H1 (cell line): ENCODE measurements at regions not wholly inside any gene's neighbourhood (a gene's known extent, or its start where the extent isn't known, plus 50 kb on each side); places are given as distances from the start of the nearest gene placed in this dataset.

Experiments used
- CTCF ChIA-PET: fragments of 300-600 bp; sonication (Branson Sonifier 250); formaldehyde crosslinking; loops from one replicate; lab custom pipeline; 2021; ENCODE audit not compliant: partially characterized antibody; lab: Charles Lee
- POLR2A ChIA-PET: fragments of 300-600 bp; sonication (Branson Sonifier 250); formaldehyde crosslinking; loops from one replicate; lab custom pipeline; 2021; ENCODE audit warnings: inconsistent platforms; ENCODE audit not compliant: partially characterized antibody; lab: Charles Lee
- DNase-seq, 2 experiments: peaks; one replicate each; pipeline versions ENCODE4 v3.0.0 to v3.0.0-alpha.2; 2010 to 2022; ENCODE audit warnings: low spot score in 2 of 2, low read depth in 1 of 2, mixed read lengths in 1 of 2
- FAIRE-seq: peaks from 2 replicates; lab custom pipeline; 2011; peaks lifted over from hg19 to GRCh38; lab: Jason Lieb, UNC
- H2AFZ ChIP-seq: 2 replicates; pipeline ENCODE4 v1.8.1; 2012; ENCODE audit warnings: low read length, inconsistent platforms
- H2AK5ac ChIP-seq: 2 replicates; pipeline ENCODE4 v1.6.1; 2013; ENCODE audit warnings: low read depth, low read length
- H2BK120ac ChIP-seq: replicated peaks from 2 replicates; pipeline ENCODE3; 2013; ENCODE audit warnings: low read depth, low read length, inconsistent platforms
- H2BK12ac ChIP-seq: 2 replicates; pipeline ENCODE4 v1.6.1; 2013; ENCODE audit warnings: low read depth, low read length
- H2BK15ac ChIP-seq: 2 replicates; pipeline ENCODE4 v1.6.1; 2013; ENCODE audit warnings: low read length
- H2BK20ac ChIP-seq: 2 replicates; pipeline ENCODE4 v1.6.1; 2013; ENCODE audit warnings: low read length
- H2BK5ac ChIP-seq: 2 replicates; pipeline ENCODE4 v1.6.1; 2013; ENCODE audit warnings: low read depth, low read length
- H3K14ac ChIP-seq: 2 replicates; pipeline ENCODE4 v1.6.1; 2013; ENCODE audit warnings: inconsistent platforms; ENCODE audit not compliant: insufficient read length
- H3K18ac ChIP-seq: 2 replicates; pipeline ENCODE4 v1.6.1; 2013; ENCODE audit warnings: low read length; ENCODE audit errors: extremely low read depth
- H3K23ac ChIP-seq: 2 replicates; pipeline ENCODE4 v1.6.1; 2013; ENCODE audit warnings: inconsistent platforms; ENCODE audit not compliant: insufficient read length
- H3K23me2 ChIP-seq: 2 replicates; pipeline ENCODE4 v1.6.1; 2013; ENCODE audit warnings: low read depth, low read length
- H3K27ac ChIP-seq: 2 replicates; pipeline ENCODE4 v1.6.1; 2011; ENCODE audit warnings: low read depth, low read length, inconsistent platforms
- H3K27me3 ChIP-seq, 4 experiments: replicated peaks in 1 of 4; 1 replicate in 1 of 4; 2 replicates in 3 of 4; pipeline versions ENCODE4 v1.6.1 to v1.8.1; 2011 to 2013; ENCODE audit warnings: low read length in 3 of 4, mild to moderate bottlenecking in 3 of 4, inconsistent platforms in 2 of 4, mixed read lengths in 2 of 4, moderate library complexity in 1 of 4; ENCODE audit not compliant: control insufficient read depth in 3 of 4, insufficient read depth in 3 of 4; ENCODE audit errors: extremely low read depth in 1 of 4
- H3K36me3 ChIP-seq, 4 experiments: 2 replicates each; pipeline versions ENCODE4 v1.6.1 to v1.8.1; 2011 to 2013; ENCODE audit warnings: mild to moderate bottlenecking in 4 of 4, low read length in 3 of 4, moderate library complexity in 2 of 4, control low read depth in 1 of 4, inconsistent platforms in 1 of 4; ENCODE audit not compliant: insufficient read depth in 4 of 4, control insufficient read depth in 2 of 4
- H3K4ac ChIP-seq: replicated peaks from 2 replicates; pipeline ENCODE3; 2013; ENCODE audit warnings: low read length, low read depth, mixed read lengths, inconsistent platforms; ENCODE audit not compliant: insufficient read length
- H3K4me1 ChIP-seq, 4 experiments: replicated peaks in 1 of 4; 1 replicate in 1 of 4; 2 replicates in 3 of 4; pipeline versions ENCODE4 v1.6.1 to v1.8.1; 2011 to 2013; ENCODE audit warnings: low read length in 3 of 4, inconsistent platforms in 2 of 4, mixed read lengths in 1 of 4; ENCODE audit not compliant: insufficient read depth in 4 of 4, control insufficient read depth in 3 of 4
- H3K4me2 ChIP-seq, 2 experiments: 2 replicates each; pipeline versions ENCODE4 v1.6.1 to v1.8.1; 2011 to 2013; ENCODE audit warnings: low read depth in 2 of 2, low read length in 2 of 2, control low read depth in 1 of 2, inconsistent platforms in 1 of 2, mild to moderate bottlenecking in 1 of 2; ENCODE audit not compliant: insufficient read depth in 1 of 2
- H3K4me3 ChIP-seq, 4 experiments: fragments of 200-600, 300-600 bp in 1 of 4; sonication (generic), shearing (Covaris generic), sonication (Bioruptor Twin) in 1 of 4; 2 replicates each; pipeline versions ENCODE4 v1.5.1 to v1.8.1; 2011 to 2016; ENCODE audit warnings: low read length in 4 of 4, low read depth in 3 of 4, control low read depth in 2 of 4, inconsistent platforms in 2 of 4, mild to moderate bottlenecking in 2 of 4, mixed read lengths in 1 of 4, moderate library complexity in 1 of 4; ENCODE audit not compliant: insufficient read depth in 2 of 4; ENCODE audit errors: extremely low read depth in 1 of 4
- H3K56ac ChIP-seq: replicated peaks from 2 replicates; pipeline ENCODE3; 2013; ENCODE audit warnings: low read depth, mild to moderate bottlenecking, mixed read lengths, low read length, inconsistent platforms; ENCODE audit not compliant: insufficient read length
- H3K79me1 ChIP-seq: 2 replicates; pipeline ENCODE4 v1.6.1; 2013; ENCODE audit warnings: low read depth, low read length, control low read depth
- H3K79me2 ChIP-seq, 2 experiments: 2 replicates each; pipeline versions ENCODE4 v1.6.1 to v1.8.1; 2012 to 2013; ENCODE audit warnings: low read length in 2 of 2, mild to moderate bottlenecking in 2 of 2, inconsistent platforms in 1 of 2; ENCODE audit not compliant: insufficient read depth in 2 of 2, control insufficient read depth in 1 of 2
- H3K9ac ChIP-seq, 4 experiments: replicated peaks in 1 of 4; 1 replicate in 1 of 4; 2 replicates in 3 of 4; pipeline versions ENCODE4 v1.6.1 to v1.8.1; 2011 to 2013; ENCODE audit warnings: low read depth in 3 of 4, low read length in 3 of 4, control low read depth in 2 of 4, mild to moderate bottlenecking in 2 of 4, moderate library complexity in 2 of 4, inconsistent platforms in 1 of 4; ENCODE audit errors: extremely low read depth in 1 of 4
- H3K9me3 ChIP-seq, 2 experiments: 2 replicates each; pipeline versions ENCODE4 v1.6.1 to v1.8.1; 2012 to 2013; ENCODE audit warnings: mild to moderate bottlenecking in 2 of 2, moderate library complexity in 2 of 2, control low read depth in 1 of 2, inconsistent platforms in 1 of 2, low read depth in 1 of 2, low read length in 1 of 2, mixed read lengths in 1 of 2; ENCODE audit not compliant: insufficient read depth in 2 of 2
- H4K20me1 ChIP-seq, 2 experiments: replicated peaks in 1 of 2; 2 replicates each; pipeline versions ENCODE3 to v1.8.1; 2011 to 2013; ENCODE audit warnings: inconsistent platforms in 2 of 2, low read length in 2 of 2, mild to moderate bottlenecking in 1 of 2; ENCODE audit not compliant: insufficient read depth in 2 of 2, control insufficient read depth in 1 of 2
- H4K5ac ChIP-seq: 2 replicates; pipeline ENCODE4 v1.6.1; 2013; ENCODE audit warnings: low read length, low read depth, mixed read lengths, inconsistent platforms; ENCODE audit not compliant: insufficient read length
- H4K8ac ChIP-seq: 2 replicates; pipeline ENCODE4 v1.8.0; 2013; ENCODE audit warnings: mild to moderate bottlenecking, moderate library complexity, low read length, inconsistent platforms; ENCODE audit not compliant: insufficient read depth; ENCODE audit errors: extremely low read depth
- H4K91ac ChIP-seq: replicated peaks from 2 replicates; pipeline ENCODE3; 2013; ENCODE audit warnings: low read length, mixed read lengths, inconsistent platforms; ENCODE audit not compliant: insufficient read length
- CHD7 ChIP-seq: fragments of 300-600 bp; sonication (generic); IDR thresholded peaks from 2 replicates; pipeline ENCODE4 v1.7.1; 2012; ENCODE audit warnings: low read length, moderate library complexity, mild to moderate bottlenecking, inconsistent platforms; ENCODE audit not compliant: insufficient replicate concordance
- WGBS, 2 experiments: shearing (Covaris generic) in 1 of 2; methylation state at CpG; one replicate each; pipeline versions ENCODE4 v1.1.6 to v1.1.7; 2013 to 2015; ENCODE audit warnings: low lambda C conversion rate in 2 of 2, mixed read lengths in 2 of 2, inconsistent platforms in 1 of 2, low coverage in 1 of 2, missing lambda C conversion rate in 1 of 2; ENCODE audit not compliant: insufficient replicate concordance in 2 of 2, insufficient coverage in 1 of 2, insufficient read length in 1 of 2; ENCODE audit errors: extremely low coverage in 1 of 2, missing lambda C conversion rate in 1 of 2; 5-methylcytosine and 5-hydroxymethylcytosine counted together

- no peaks in the 10 kb centered on the region for H4K20me1 ChIP-seq
- no peak for TF ChIP-seq CHD7
Measured at GRCh38 chr2:126413079-126413478, 242.9 kb upstream of the GYPC start.

More at GRCh38 chr2:126413079-126413478, 242.9 kb upstream of the GYPC start:
- POLR2A ChIA-PET = no interaction called here
- H3K23ac ChIP-seq = no peak overlapping the region
- CTCF ChIA-PET = interaction anchor here (2.5 kb wide), 1 partner anchor 14 kb away, joined by 8 read pairs; no protein-coding TSS in a partner anchor
- no peak overlapping the region for H2BK20ac ChIP-seq
- H3K9ac ChIP-seq = no peak overlapping the region
- H3K56ac ChIP-seq = no peak overlapping the region
- H2BK15ac ChIP-seq = no peak overlapping the region
- no peaks in the 10 kb centered on the region for H3K79me1 ChIP-seq
- 81% methylated on average over 4 of the region's 4 CpGs; no CpG with 5 or more reads in 1 of the 2 experiments for WGBS, 2 experiments
- no peaks in the 10 kb centered on the region for H3K36me3 ChIP-seq
- H3K27me3 ChIP-seq = no peaks in the 10 kb centered on the region
- no peak overlapping the region for H2BK12ac ChIP-seq
- no peak overlapping the region for H3K27ac ChIP-seq
- FAIRE-seq (no peak), DNase-seq (no peak)
- no peaks in the 10 kb centered on the region for H3K4me1 ChIP-seq
- H3K23me2 ChIP-seq = no peaks in the 10 kb centered on the region
- H4K5ac ChIP-seq = no peak overlapping the region
- no peak overlapping the region for H2AK5ac ChIP-seq
- no peak overlapping the region for H2AFZ ChIP-seq
- H3K14ac ChIP-seq = no peak overlapping the region
- no peak overlapping the region for H2BK120ac ChIP-seq
- H3K4ac ChIP-seq = no peak overlapping the region
- H3K4me3 ChIP-seq = no peak overlapping the region
- no peak overlapping the region for H4K8ac ChIP-seq
- H3K18ac ChIP-seq = no peak overlapping the region
- H3K4me2 ChIP-seq = no peak overlapping the region
- H4K91ac ChIP-seq = no peak overlapping the region
- H3K9me3 ChIP-seq = no peaks in the 10 kb centered on the region
- H3K79me2 ChIP-seq = no peaks in the 10 kb centered on the region
- no peak overlapping the region for H2BK5ac ChIP-seq
